OCI-LY7 (cell line): ENCODE measurements at regions not wholly inside any gene's neighbourhood (a gene's known extent, or its start where the extent isn't known, plus 50 kb on each side); places are given as distances from the start of the nearest gene placed in this dataset.
"Not testable (repeated sequence)": the region's sequence is repeated elsewhere in the genome, so short reads cannot be mapped to it uniquely, and the experiment has no call there.

Experiments used
- EZH2phosphoT487 ChIP-seq: fragments of 200-600 bp; sonication (generic); IDR thresholded peaks from 2 replicates; pipeline ENCODE4 v1.6.1; 2018; ENCODE audit warnings: low read depth, borderline replicate concordance, mild to moderate bottlenecking, mixed run types, antibody characterized with exemption, low read length, moderate library complexity, mixed read lengths
- TF ChIP-seq, protein P1 (sequence below): fragments of 200-600 bp; sonication (generic); conservative IDR thresholded peaks from 2 replicates; pipeline ENCODE4 v1.5.1; 2014; ENCODE audit warnings: mild to moderate bottlenecking, antibody characterized with exemption, low read length, moderate library complexity, mixed read lengths

DNA sequence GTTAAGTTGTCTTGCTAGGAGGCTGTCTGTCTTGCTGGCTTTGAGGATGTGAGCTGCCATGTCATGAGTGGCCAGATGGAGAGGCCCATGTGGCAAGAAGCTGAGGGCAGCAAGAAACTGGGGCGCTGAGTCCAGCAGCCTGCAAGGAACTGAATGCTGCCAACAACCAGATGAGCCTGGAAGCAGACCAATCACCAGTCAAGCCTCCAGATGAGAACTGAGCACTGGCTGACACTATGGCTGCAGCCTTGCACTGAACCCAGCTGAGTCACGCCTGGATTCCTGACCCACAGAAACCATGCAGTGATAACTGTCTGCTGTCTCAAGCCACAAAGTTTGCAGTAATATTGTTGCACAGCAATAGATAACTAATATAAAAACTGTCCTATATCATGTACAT is 104.4 kb downstream of the UNC93B1 start:
- TF ChIP-seq, protein P1, sequence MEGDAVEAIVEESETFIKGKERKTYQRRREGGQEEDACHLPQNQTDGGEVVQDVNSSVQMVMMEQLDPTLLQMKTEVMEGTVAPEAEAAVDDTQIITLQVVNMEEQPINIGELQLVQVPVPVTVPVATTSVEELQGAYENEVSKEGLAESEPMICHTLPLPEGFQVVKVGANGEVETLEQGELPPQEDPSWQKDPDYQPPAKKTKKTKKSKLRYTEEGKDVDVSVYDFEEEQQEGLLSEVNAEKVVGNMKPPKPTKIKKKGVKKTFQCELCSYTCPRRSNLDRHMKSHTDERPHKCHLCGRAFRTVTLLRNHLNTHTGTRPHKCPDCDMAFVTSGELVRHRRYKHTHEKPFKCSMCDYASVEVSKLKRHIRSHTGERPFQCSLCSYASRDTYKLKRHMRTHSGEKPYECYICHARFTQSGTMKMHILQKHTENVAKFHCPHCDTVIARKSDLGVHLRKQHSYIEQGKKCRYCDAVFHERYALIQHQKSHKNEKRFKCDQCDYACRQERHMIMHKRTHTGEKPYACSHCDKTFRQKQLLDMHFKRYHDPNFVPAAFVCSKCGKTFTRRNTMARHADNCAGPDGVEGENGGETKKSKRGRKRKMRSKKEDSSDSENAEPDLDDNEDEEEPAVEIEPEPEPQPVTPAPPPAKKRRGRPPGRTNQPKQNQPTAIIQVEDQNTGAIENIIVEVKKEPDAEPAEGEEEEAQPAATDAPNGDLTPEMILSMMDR, result not testable (repeated sequence)
- not testable (repeated sequence) for TF ChIP-seq EZH2phosphoT487
